Colonic mucosa (tissue), 4 donors: ENCODE measurements at regions not wholly inside any gene's neighbourhood (a gene's known extent, or its start where the extent isn't known, plus 50 kb on each side); places are given as distances from the start of the nearest gene placed in this dataset.

ENCODE experiments used
- DNase-seq: peaks from one replicate; pipeline ENCODE4 v3.0.0-alpha.2; 2020
- H3K27ac ChIP-seq: fragments of 200-600 bp; one replicate; pipeline ENCODE4 v1.8.0; 2021
- H3K27me3 ChIP-seq: fragments of 200-600 bp; one replicate; pipeline ENCODE4 v1.8.0; 2021
- H3K36me3 ChIP-seq: fragments of 200-600 bp; one replicate; pipeline ENCODE4 v1.8.0; 2021
- H3K4me1 ChIP-seq: fragments of 200-600 bp; one replicate; pipeline ENCODE4 v1.8.0; 2021; ENCODE audit warnings: mild to moderate bottlenecking
- H3K4me3 ChIP-seq: fragments of 200-600 bp; one replicate; pipeline ENCODE4 v1.8.0; 2021
- H3K9ac ChIP-seq, 2 donors: one replicate each; pipeline ENCODE4 v1.7.0; 2013; ENCODE audit warnings: control low read depth in 2 of 2, low read depth in 2 of 2, low read length in 2 of 2
- H3K9me3 ChIP-seq: fragments of 200-600 bp; one replicate; pipeline ENCODE4 v1.8.0; 2021
- CTCF ChIP-seq: fragments of 200-600 bp; IDR thresholded peaks from one replicate; pipeline ENCODE4 v1.8.0; 2022; ENCODE audit warnings: antibody characterized with exemption, mild to moderate bottlenecking
- intact Hi-C: fragments of 100-400 bp; cut with DNase I; formaldehyde crosslinking; loops from one replicate; pipeline ENCODE4 v1.14.1; 2022
- donor health status: healthy.
- donor health status: DM: no; HTN: no; CAD: no.
- donor health status: DM: no; HTN: no; CAD: no.

- H3K27me3 ChIP-seq: no peaks in the 10 kb centered on the region
- H3K27ac ChIP-seq: no peak overlapping the region
- H3K4me3 ChIP-seq: no peak overlapping the region
- no peak overlapping the region for H3K9ac ChIP-seq
- no peaks in the 10 kb centered on the region for H3K36me3 ChIP-seq
- intact Hi-C loops: no loop called here
- H3K9me3 ChIP-seq: no peaks in the 10 kb centered on the region
- no peak for DNase-seq
- TF ChIP-seq CTCF: no peak
- H3K4me1 ChIP-seq: no peaks in the 10 kb centered on the region
Observed at GRCh38 chr7:3106361-3106826, 62.7 kb upstream of the CARD11 start.

GRCh38 chr7:3107228-3107763, 63.6 kb upstream of the CARD11 start:
- H3K36me3 ChIP-seq: no peaks in the 10 kb centered on the region
- H3K4me1 ChIP-seq: no peaks in the 10 kb centered on the region
- no peak overlapping the region for H3K9ac ChIP-seq
- no peak for TF ChIP-seq CTCF
- intact Hi-C loops: no loop called here
- no peaks in the 10 kb centered on the region for H3K27me3 ChIP-seq
- DNase-seq: no peak
- no peaks in the 10 kb centered on the region for H3K9me3 ChIP-seq
- H3K4me3 ChIP-seq: no peak overlapping the region
- H3K27ac ChIP-seq: no peak overlapping the region

GRCh38 chr7:3107889-3108570, 64.4 kb upstream of the CARD11 start:
- no peak overlapping the region for H3K4me3 ChIP-seq
- no peak for DNase-seq
- H3K27me3 ChIP-seq: no peaks in the 10 kb centered on the region
- no peak overlapping the region for H3K9ac ChIP-seq
- TF ChIP-seq CTCF: no peak
- H3K9me3 ChIP-seq: no peaks in the 10 kb centered on the region
- intact Hi-C loops: no loop called here
- no peaks in the 10 kb centered on the region for H3K4me1 ChIP-seq
- no peak overlapping the region for H3K27ac ChIP-seq
- no peaks in the 10 kb centered on the region for H3K36me3 ChIP-seq

- H3K4me3 ChIP-seq: no peak overlapping the region
- no peak for TF ChIP-seq CTCF
- H3K9ac ChIP-seq: no peak overlapping the region
- no peak overlapping the region for H3K27ac ChIP-seq
- no peaks in the 10 kb centered on the region for H3K36me3 ChIP-seq
- H3K27me3 ChIP-seq: no peaks in the 10 kb centered on the region
- intact Hi-C loops: no loop called here
- H3K4me1 ChIP-seq: no peaks in the 10 kb centered on the region
- H3K9me3 ChIP-seq: no peaks in the 10 kb centered on the region
- DNase-seq: no peak
Observed at GRCh38 chr7:3109311-3109915, 65.7 kb upstream of the CARD11 start.

- H3K27me3 ChIP-seq: no peaks in the 10 kb centered on the region
- no peak for DNase-seq
Observed at GRCh38 chr7:3112479-3113134, 68.9 kb upstream of the CARD11 start.

More at GRCh38 chr7:3112479-3113134, 68.9 kb upstream of the CARD11 start:
- H3K4me1 ChIP-seq: no peaks in the 10 kb centered on the region
- no peak overlapping the region for H3K27ac ChIP-seq
- no peak for TF ChIP-seq CTCF
- H3K36me3 ChIP-seq: no peaks in the 10 kb centered on the region
- no peaks in the 10 kb centered on the region for H3K9me3 ChIP-seq
- no peak overlapping the region for H3K9ac ChIP-seq
- intact Hi-C loops: no loop called here
- no peak overlapping the region for H3K4me3 ChIP-seq
